ENCODE measurements at regions not wholly inside any gene's neighbourhood (a gene's known extent, or its start where the extent isn't known, plus 50 kb on each side); places are given as distances from the start of the nearest gene placed in this dataset.
A peak's percentile ranks its signal among the peaks of the same experiment; 100 is the strongest.

DNA sequence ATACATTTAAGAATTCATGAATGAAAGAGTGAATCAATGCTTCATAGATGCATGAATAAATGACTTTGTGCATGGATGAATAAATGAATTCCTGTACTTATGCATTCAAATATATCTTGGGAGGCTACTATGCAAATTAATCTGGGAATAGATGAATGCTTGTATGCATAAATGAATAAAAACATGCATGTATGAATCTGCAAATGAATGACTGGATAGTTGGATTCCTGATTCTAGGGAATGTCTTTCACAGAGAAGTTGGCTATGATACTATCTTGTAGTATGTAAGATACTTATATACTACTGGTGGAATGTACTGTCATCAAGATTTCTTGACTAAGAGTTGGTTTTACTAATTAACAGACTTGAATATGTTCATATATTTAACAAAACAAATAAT lies 75.3 kb upstream of the ASTN2 start:
- Mint-ChIP-seq H3K4me3 (no peak overlapping the region), H3K27ac (no peak overlapping the region)
- DNase-seq = no peak

DNA sequence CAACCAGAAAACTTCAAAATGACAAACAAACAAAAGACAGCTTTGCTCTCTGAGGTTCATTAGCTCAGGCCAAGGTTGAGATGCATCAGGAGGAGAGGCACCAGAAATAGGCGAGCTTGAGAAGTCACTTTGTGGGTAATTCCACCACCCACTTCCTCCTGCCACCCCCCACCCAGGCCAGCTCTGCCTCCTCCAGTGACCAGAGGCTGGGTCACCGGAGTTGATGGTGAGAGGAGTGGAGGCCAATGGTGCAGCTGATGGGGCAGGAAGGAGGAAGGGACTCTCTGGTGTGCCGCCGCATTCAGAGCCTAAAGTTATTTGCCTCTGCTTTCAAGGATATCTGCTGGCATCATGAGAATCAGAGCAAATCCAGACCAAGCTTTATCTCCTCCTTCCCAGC lies 73.8 kb upstream of the ASTN2 start:
- Mint-ChIP-seq H3K27me3 (ENCODE audit: low read depth in 3 of 3) (peaks cover 0 to 4% (median 3%) of the 10 kb centered on the region in 3 donors), H3K9me3 (peaks cover 0 to 5% (median 0%) of the 10 kb centered on the region in 6 donors), H3K4me1 (peaks cover 0 to 1% of the 10 kb centered on the region in 2 donors), H3K27ac (no peak overlapping the region), H3K36me3 (no peaks in the 10 kb centered on the region), H3K4me3 (peak overlapping the region in 1 of 5 donors; percentile 11)
- DNase-seq = no peak

More for the DNA sequence above, 75.3 kb upstream of the ASTN2 start:
- Mint-ChIP-seq H3K36me3 (no peaks in the 10 kb centered on the region), H3K4me1 (peaks cover 0 to 1% of the 10 kb centered on the region in 2 donors), H3K9me3 (peaks cover 0 to 5% (median 0%) of the 10 kb centered on the region in 6 donors), H3K27me3 (ENCODE audit: low read depth in 3 of 3) (peaks cover 0 to 4% (median 3%) of the 10 kb centered on the region in 3 donors)

DNA sequence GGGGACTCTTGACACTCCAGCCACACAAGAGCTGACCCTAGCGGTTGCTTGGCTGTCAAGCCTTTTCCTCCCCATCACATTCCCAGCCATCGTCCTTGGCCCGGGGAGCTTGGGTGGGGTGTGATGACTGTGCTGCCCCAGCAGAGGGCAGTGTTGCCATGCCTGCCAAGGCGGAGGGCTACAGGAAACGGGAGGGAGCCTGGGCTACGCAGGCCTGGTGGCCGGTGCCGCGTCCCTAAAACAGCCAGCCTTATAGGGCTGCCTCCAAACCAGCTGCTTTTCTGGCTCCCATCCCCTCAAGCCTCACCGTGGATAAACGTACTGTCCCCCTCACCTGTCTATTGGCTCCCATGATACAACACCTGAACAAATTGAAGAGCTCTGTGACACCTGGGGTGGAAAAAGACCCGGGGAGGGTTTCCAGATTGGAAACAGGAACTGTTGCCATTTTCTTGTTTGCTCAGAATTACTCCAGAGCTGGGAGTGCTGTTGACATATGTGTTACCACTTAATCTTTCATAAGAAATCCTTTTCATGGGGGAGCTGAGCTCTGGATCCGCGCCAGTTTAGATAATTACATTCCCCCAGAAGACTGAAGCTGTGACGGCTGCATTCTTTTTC lies 72.8 kb upstream of the ASTN2 start:
- peaks cover 0 to 1% of the 10 kb centered on the region in 2 donors for H3K4me1 Mint-ChIP-seq
- peak overlapping the region in 1 of 5 donors; percentile 35 for H3K4me3 Mint-ChIP-seq
- DNase-seq = peak; percentile 7 to 41 (median 10)
- H3K27me3 Mint-ChIP-seq (ENCODE audit: low read depth in 3 of 3) = peaks cover 0 to 7% (median 4%) of the 10 kb centered on the region in 3 donors
- H3K9me3 Mint-ChIP-seq = peaks cover 0 to 5% (median 0%) of the 10 kb centered on the region in 6 donors
- no peak overlapping the region for H3K27ac Mint-ChIP-seq
- H3K36me3 Mint-ChIP-seq = no peaks in the 10 kb centered on the region

DNA sequence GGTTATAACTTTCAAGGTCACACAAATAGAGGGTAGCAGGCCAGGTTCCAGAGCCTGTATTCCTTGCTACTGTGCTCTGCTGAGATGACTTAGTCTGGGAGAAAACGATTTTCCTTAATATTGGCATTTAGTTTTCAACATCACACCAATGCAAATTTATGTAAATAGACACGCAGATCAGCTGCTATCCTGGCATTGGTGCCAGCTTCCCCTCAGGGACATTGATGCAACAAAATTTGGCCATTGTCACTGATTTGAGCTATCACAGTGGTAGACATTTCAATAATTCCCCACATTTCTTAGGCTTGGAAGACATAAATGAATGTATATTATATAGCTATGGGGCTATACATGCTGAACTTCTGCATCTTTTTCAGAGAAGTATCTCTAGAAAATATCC lies 71.6 kb upstream of the ASTN2 start:
- Mint-ChIP-seq H3K36me3 (no peaks in the 10 kb centered on the region), H3K4me3 (no peak overlapping the region), H3K4me1 (peaks cover 0 to 1% of the 10 kb centered on the region in 2 donors), H3K27me3 (ENCODE audit: low read depth in 3 of 3) (peaks cover 0 to 7% (median 4%) of the 10 kb centered on the region in 3 donors), H3K27ac (no peak overlapping the region), H3K9me3 (peaks cover 0 to 5% (median 0%) of the 10 kb centered on the region in 6 donors)
- DNase-seq = no peak

DNA sequence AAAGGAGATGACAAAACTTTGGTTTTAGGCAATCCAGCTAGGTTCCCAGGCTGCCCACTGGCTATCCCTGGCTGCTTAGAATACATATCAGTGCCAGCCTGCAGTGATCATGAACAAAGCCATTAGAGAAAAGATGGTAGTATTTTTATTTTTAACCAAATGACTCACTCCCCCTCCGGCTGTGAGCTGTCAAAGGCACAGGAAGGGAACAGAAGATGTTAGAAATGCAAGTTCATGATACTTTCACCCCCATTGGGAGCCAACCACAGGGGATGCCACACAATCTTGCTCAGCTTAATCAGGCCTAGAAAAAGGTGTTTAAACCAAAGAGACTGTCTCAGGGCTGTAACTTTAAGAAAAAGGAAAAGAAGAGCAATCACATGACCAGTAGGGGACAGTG lies 70.3 kb upstream of the ASTN2 start:
- Mint-ChIP-seq H3K4me1 (peaks cover 0 to 1% of the 10 kb centered on the region in 2 donors), H3K4me3 (no peak overlapping the region), H3K27ac (no peak overlapping the region), H3K27me3 (ENCODE audit: low read depth in 3 of 3) (peaks cover 2 to 7% (median 4%) of the 10 kb centered on the region in 3 donors), H3K36me3 (no peaks in the 10 kb centered on the region), H3K9me3 (peaks cover 0 to 5% (median 0%) of the 10 kb centered on the region in 6 donors)
- no peak for DNase-seq

DNA sequence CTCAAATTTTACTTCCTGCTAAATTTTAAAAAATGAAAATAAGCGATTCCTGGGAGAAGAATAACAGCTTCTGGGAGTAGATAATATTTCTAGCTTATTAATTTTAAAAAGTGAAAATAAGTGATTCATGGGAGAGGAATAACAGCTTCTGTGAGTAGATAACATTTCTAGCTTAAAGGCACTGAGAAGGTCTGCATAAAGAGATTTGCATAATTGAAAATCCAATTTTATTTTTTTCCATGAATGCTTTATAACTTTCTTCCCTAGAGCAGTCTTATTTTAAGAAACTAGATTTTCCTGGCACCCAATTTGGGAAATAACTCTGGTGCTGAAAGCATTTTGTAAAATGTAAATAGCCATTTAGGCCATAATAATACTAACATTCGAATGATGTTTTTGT lies 65.9 kb upstream of the ASTN2 start:
- H3K27me3 Mint-ChIP-seq (ENCODE audit: low read depth in 3 of 3) = peaks cover 2 to 6% (median 2%) of the 10 kb centered on the region in 3 donors
- no peaks in the 10 kb centered on the region for H3K4me1 Mint-ChIP-seq
- H3K4me3 Mint-ChIP-seq = no peak overlapping the region
- no peak overlapping the region for H3K27ac Mint-ChIP-seq
- no peak for DNase-seq
- H3K36me3 Mint-ChIP-seq = no peaks in the 10 kb centered on the region
- H3K9me3 Mint-ChIP-seq = no peaks in the 10 kb centered on the region

DNA sequence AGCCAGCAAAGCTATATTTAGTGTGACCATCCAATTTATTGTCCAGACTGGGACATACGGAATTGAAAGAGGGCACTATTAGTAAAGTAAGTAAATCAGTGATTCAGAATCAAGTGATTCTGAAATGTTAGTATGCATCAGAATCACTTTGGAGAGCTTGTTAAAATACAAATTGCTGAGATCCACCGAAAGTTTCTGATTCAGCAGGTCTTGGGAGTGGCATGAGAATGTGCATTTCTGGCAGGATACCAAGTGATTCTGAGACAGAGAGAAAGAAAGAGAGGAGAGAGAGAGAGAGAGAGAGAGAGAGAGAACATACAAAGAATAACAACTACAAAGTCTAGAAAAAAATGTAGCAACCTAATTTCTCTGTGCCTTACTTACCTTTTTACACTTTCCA lies 65.4 kb upstream of the ASTN2 start:
- Mint-ChIP-seq H3K27me3 (ENCODE audit: low read depth in 3 of 3) (peaks cover 0 to 6% (median 2%) of the 10 kb centered on the region in 3 donors), H3K4me3 (no peak overlapping the region), H3K36me3 (no peaks in the 10 kb centered on the region), H3K4me1 (no peaks in the 10 kb centered on the region), H3K9me3 (no peaks in the 10 kb centered on the region), H3K27ac (no peak overlapping the region)
- DNase-seq = no peak

DNA sequence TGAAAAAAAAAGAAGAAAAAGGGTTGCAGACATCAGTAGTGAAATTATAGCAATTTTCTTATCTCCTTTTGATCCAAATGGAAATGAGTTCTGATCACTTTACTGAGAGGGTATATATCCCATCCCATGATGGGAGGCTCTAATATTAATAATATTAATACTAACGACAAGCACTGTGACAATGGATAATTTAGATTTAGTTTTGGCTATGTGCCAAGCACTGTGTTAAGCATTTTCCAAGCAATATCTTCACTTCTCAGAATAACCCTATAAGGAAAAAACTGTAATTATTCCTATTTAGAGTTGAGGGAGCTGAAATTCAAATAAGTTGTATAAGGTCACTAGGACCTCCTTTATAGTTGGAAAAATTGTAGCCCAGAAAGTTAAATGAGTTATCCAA lies 58.4 kb upstream of the ASTN2 start:
- H3K9me3 Mint-ChIP-seq = no peaks in the 10 kb centered on the region
- no peak overlapping the region for H3K4me3 Mint-ChIP-seq
- H3K36me3 Mint-ChIP-seq = no peaks in the 10 kb centered on the region
- no peak for DNase-seq
- no peaks in the 10 kb centered on the region for H3K4me1 Mint-ChIP-seq
- H3K27ac Mint-ChIP-seq = no peak overlapping the region
- H3K27me3 Mint-ChIP-seq (ENCODE audit: low read depth in 3 of 3) = peaks cover 0 to 3% (median 2%) of the 10 kb centered on the region in 3 donors

DNA sequence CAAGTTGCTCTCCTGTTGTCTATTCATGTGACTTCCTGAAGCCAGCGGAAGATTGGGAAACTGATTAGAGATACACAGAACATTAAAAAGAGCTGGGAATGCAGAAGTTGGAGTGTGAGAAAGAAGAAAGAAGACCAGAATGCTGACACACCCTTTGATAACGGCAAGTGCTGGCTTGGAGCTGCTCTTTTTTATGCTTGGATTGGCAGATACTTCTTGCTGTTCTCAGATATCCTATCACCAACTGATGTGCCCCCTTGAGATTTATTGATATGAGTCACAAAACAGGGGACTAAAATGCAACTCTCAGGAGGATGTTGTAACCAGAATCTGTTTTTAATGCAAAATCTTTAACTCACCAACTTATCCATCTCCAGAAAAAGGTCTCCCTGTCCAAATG lies 56.0 kb upstream of the ASTN2 start:
- peaks cover 0 to 4% (median 0%) of the 10 kb centered on the region in 3 donors for H3K27me3 Mint-ChIP-seq (ENCODE audit: low read depth in 3 of 3)
- H3K27ac Mint-ChIP-seq = no peak overlapping the region
- H3K36me3 Mint-ChIP-seq = no peaks in the 10 kb centered on the region
- no peak for DNase-seq
- no peaks in the 10 kb centered on the region for H3K4me1 Mint-ChIP-seq
- no peaks in the 10 kb centered on the region for H3K9me3 Mint-ChIP-seq
- H3K4me3 Mint-ChIP-seq = no peak overlapping the region

DNA sequence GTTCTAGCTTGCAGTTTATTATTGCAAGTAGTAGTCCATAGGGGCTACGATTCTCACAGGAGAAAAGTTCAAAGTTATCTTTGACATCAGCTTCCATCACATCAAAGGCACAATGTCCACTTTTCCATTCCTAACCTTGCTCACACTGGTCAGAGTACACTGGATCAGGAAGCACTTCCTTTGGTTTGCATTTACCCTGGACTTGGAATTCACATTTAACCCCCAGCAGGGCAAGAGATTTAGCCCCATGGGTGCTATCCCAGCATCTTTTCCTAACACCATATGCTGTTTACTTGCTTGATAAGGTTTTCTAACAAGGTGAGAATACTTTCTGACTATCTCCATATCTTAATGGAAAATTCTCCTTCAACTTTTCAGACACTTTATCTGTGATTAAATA lies 55.6 kb upstream of the ASTN2 start:
- Mint-ChIP-seq H3K27me3 (ENCODE audit: low read depth in 3 of 3) (peaks cover 0 to 6% (median 0%) of the 10 kb centered on the region in 3 donors), H3K4me1 (no peaks in the 10 kb centered on the region), H3K36me3 (no peaks in the 10 kb centered on the region), H3K4me3 (no peak overlapping the region), H3K9me3 (no peaks in the 10 kb centered on the region), H3K27ac (no peak overlapping the region)
- no peak for DNase-seq

DNA sequence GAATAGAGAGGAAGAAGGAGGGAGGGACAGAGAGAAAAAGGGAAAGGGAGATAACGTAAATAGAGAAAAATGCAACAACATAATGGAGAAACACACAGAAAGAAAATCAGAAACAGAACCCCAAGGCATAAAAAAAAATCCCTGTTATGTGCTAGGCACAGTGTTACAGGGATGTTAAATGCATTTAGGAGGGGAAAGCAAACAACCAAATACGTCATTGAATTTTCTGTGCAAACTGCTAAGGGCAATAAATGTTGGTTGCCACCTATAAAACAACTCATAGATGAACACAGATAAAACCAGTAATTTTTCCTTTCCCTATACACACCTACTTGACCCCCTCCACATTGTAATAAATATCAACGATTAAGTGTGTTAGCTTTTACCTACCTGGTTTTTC lies 51.3 kb upstream of the ASTN2 start:
- Mint-ChIP-seq H3K27me3 (ENCODE audit: low read depth in 3 of 3) (peaks cover 0 to 8% (median 3%) of the 10 kb centered on the region in 3 donors), H3K36me3 (no peaks in the 10 kb centered on the region), H3K4me1 (no peaks in the 10 kb centered on the region), H3K27ac (no peak overlapping the region), H3K4me3 (no peak overlapping the region), H3K9me3 (peaks cover 0 to 7% (median 0%) of the 10 kb centered on the region in 6 donors)
- DNase-seq = no peak

DNA sequence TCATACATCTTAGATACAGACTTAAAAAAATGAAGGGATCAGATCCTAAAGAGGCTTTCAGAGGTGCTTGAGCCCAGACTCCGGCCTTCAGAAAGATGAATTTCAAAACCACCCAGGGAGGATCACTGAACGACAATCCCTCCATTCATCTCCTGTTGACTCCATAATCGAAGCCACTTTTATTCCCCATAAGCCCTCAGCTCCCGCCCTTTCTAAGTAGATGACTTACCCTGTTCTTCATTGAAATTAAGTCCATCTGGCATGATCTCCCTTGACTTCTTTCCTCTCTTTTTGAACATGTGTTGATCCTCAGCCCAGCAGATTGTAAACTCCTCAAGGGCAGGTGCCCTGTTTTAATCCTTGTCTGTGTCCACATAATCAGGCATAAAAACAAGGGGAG lies 50.8 kb upstream of the ASTN2 start:
- Mint-ChIP-seq H3K36me3 (no peaks in the 10 kb centered on the region), H3K4me1 (no peaks in the 10 kb centered on the region), H3K27ac (no peak overlapping the region), H3K9me3 (peaks cover 0 to 7% (median 0%) of the 10 kb centered on the region in 6 donors), H3K4me3 (no peak overlapping the region), H3K27me3 (ENCODE audit: low read depth in 3 of 3) (peaks cover 0 to 5% (median 3%) of the 10 kb centered on the region in 3 donors)
- no peak for DNase-seq

DNA sequence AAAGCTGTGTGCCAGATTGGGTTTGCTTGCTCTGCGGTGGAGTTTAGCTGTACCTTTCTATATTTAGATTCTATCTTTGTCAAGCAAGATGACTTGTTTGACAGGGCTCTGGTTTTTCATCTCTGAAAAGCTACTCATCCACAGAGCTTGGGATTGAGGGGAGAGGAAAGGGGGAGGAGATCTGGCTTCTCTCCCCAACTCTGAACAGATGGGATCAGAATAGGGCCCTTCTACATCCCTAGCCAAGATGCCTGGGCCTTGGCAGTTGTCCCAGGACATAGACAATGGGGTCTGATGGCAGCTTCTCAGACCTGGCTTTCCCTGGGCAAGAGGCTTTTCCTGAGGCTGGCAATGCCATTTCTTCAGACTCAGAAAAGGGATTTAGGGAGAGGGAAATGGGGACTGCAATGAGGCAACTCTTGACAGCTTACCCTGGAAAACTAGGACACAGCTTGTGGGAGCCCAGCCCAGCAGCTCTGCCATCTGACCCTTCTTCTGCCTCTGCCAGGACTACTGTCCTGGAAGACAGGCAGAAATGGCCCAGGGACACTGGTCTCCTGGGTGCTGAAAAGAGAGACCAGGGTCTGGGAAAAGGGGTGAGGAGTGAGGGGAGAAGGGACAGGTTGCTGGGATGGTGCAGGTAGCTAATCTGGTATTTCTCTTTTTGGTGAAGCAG lies 50.2 kb upstream of the ASTN2 start:
- no peak for DNase-seq
- Mint-ChIP-seq H3K27me3 (ENCODE audit: low read depth in 3 of 3) (peaks cover 0 to 6% (median 5%) of the 10 kb centered on the region in 3 donors), H3K27ac (no peak overlapping the region), H3K36me3 (no peaks in the 10 kb centered on the region), H3K4me1 (no peaks in the 10 kb centered on the region), H3K4me3 (no peak overlapping the region), H3K9me3 (peaks cover 0 to 7% (median 0%) of the 10 kb centered on the region in 6 donors)
